HG02870 (cell line): ENCODE measurements at regions not wholly inside any gene's neighbourhood (a gene's known extent, or its start where the extent isn't known, plus 50 kb on each side); places are given as distances from the start of the nearest gene placed in this dataset.
"Not testable (repeated sequence)": the region's sequence is repeated elsewhere in the genome, so short reads cannot be mapped to it uniquely, and the experiment has no call there.

Experiments used
- ATAC-seq: cut with Tn5 transposase; IDR thresholded peaks from one replicate; pipeline ENCODE4 v1.9.1; 2021; ENCODE audit warnings: mild to moderate bottlenecking, moderate library complexity; ENCODE audit not compliant: unreplicated experiment

- ATAC-seq: no peak
Measured at GRCh38 chr10:23630885-23631284, 192.0 kb downstream of the OTUD1 start.

GRCh38 chr10:23643111-23643780, 204.4 kb downstream of the OTUD1 start:
- no peak for ATAC-seq

- ATAC-seq: no peak
Measured at GRCh38 chr10:23648618-23649017, 209.7 kb downstream of the OTUD1 start.

DNA sequence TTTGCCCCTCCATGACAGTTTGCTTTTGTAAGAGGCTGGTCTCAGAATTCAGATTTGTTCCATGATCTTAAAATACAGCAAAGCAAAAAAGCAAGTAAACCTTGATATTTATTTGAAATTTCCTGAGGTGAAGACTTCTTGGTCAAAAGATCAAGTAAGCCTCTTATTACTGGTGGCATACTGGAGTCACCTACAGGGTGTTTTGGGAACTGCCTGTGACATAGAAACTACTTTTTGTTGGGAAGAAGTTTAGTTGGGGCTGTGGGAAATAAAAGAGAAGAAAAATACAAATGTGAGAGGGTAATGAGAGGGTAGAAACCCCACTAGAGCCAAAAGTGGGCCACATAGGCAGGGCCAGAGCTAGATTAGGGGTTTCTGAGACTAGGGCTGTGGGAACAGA, 217.9 kb downstream of the OTUD1 start:
- ATAC-seq: no peak

DNA sequence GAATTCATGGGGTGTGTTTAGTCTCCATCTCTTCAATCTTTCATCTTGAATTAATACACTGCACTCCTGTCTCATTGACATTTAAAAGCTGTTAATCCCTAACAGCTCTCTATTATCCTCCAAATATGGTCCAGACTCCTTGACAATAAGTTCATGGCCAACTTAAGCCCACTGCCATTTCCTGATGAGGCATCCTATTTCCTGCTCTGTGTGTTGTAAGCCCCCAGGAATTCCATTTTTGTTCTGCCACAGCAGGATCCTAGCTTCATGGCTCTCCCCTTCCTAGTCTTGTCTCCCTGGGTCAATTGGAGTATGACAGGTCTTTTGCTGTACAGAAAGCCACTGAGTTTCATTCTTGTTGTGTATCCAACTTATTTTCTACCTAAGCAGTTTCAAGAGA, 218.8 kb downstream of the OTUD1 start:
- ATAC-seq: no peak

DNA sequence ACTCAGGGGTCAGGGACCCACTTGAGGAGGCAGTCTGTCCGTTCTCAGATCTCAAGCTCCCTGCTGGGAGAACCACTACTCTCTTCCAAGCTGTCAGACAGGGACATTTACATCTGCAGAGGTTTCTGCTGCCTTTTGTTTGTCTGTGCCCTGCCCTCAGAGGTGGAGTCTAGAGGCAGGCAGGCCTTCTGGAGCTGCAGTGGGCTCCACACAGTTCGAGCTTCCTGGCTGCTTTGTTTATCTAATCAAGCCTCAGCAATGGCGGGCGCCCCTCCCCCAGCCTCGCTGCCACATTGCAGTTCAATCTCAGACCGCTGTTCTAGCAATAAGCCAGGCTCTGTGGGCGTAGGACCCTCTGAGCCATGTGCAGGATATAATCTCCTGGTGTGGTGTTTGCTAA, 233.0 kb downstream of the OTUD1 start:
- ATAC-seq: not testable (repeated sequence)

GRCh38 chr10:23675585-23675984, 236.7 kb downstream of the OTUD1 start:
- ATAC-seq: no peak

DNA sequence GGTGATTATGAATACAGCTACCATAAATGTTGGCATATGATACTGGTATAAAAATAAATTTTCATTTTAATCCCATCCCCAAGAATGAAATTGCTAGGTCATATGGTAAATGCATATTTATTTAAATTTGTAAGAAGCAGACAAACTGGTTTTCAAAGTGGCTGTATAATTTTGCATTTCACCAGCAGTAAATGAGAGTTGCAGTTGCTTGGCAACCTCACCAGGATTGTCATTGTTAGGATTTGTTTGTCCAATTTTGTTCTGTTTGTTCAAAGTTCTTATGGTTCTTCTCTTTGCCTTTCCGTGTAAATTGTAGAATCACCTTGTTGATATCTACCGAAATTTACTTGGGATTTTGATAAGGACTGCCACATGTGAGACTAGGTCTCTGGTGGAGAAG, 237.4 kb downstream of the OTUD1 start:
- no peak for ATAC-seq

GRCh38 chr10:23686722-23687121, 247.8 kb downstream of the OTUD1 start:
- no peak for ATAC-seq

GRCh38 chr10:23692736-23693135, 253.9 kb downstream of the OTUD1 start:
- ATAC-seq: no peak

GRCh38 chr10:23693501-23693901, 254.6 kb downstream of the OTUD1 start:
- no peak for ATAC-seq

DNA sequence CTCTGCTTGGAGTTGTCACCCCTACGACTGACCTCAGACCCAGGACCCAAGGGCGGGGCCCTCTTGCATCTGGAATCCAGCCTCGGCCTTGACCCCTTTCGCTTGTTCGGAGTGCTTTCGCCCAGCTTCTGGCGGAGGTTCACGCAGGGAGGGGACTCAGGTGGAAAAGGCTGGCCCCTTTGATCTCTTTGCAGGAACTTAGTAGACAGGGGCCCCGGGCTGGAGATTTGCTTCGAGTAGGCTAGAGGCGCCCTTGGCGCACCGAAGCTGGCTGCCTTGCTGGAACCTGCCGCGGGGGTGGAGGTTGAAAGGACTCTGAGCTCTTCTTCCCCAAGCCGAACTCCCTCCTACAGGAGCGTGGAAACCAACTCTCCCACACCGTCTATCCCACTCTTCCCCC, 255.1 kb downstream of the OTUD1 start:
- ATAC-seq: no peak

- ATAC-seq: no peak
Measured at GRCh38 chr10:23694446-23694920, 255.6 kb downstream of the OTUD1 start.

DNA sequence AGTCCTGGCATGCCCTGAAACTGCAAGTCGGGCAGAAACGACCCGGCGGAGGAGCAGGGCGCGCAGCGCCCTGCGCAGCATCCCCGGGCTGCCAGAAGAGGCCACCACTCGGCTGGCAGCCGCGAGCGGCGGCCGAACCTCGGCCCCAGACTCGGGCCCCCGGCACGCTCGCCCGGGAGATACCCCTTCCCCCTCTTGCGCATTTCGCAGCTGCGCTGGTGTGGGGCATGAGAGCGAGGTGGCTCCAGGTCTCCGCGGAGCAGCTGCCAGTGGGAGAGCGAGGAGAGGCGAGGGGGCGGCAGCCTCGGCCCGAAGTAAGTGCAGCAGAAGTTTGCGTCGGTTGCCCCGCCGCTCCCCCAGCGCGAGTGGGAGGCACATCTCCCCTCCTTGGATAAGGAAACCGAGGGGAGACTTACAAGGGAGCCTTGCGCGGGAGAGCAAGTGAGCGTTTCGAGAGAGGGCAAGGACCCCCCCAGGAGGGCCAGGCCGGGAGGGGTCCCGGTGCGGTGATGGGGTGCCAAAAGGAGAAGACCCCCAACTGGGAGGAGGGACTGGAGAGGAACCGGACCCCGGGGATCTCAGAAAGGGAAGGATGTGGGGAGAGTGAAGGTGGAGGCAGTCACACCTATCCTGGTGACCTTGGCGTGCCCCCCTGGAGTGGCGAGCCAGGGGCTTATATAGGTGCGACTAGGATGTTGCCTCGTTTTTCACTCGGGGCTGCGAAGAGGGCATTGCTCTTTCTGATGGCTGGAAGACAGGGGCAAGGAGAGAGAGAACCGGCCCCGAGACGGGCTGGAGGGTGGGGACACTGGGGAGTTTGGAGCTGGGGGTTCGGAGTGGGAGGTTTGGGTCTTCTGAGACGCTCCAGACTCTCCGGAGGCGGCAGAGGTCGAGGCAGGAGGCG, 256.3 kb downstream of the OTUD1 start:
- no peak for ATAC-seq

- no peak for ATAC-seq
Measured at GRCh38 chr10:23695825-23696420, 257.0 kb downstream of the OTUD1 start.

DNA sequence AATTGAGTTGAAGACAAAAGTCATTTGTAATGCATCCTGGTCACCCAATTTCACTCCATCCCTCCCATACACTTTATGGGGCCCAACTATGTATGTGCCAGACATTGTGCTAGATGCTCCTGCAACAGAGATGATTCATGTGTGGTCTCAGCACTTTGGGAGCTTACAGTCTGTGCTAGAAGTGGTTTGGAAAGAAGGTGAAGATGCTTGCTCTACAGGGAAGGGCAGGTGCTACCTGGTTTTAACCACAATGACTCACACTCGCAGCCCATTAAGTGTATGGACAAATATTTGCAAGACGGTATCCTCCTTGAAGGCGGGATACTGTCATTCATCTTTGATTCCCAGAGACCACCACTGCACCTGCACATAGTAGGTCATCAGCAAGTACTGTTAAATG, 257.6 kb downstream of the OTUD1 start:
- no peak for ATAC-seq

GRCh38 chr10:23702977-23703414, 264.1 kb downstream of the OTUD1 start:
- peak; percentile 82 for ATAC-seq

- no peak for ATAC-seq
Measured at GRCh38 chr10:23715363-23715762, 276.5 kb downstream of the OTUD1 start.

- ATAC-seq: no peak
Measured at GRCh38 chr10:23717913-23718312, 279.0 kb downstream of the OTUD1 start.

- ATAC-seq: no peak
Measured at GRCh38 chr10:23718946-23719345, 280.1 kb downstream of the OTUD1 start.

DNA sequence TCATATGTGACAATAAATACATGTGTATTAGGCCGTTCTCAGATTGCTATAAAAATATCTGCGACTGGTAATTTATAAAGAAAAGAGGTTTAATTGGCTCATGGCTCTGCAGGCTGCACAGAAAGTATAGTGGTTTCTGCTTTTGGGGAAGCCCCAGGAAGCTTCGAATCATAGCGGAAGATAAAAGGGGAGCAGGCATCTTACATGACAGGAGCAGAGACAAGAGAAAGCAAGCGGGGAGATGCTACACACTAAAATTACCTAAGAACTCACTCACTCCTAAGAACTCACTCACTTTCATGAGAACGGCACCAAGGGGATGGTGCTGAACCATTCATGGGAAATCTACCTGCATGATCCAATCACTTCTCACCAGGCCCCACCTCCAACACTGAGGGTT, 284.9 kb downstream of the OTUD1 start:
- ATAC-seq: no peak

- ATAC-seq: no peak
Measured at GRCh38 chr10:23725548-23725947, 286.7 kb downstream of the OTUD1 start.
